ENCODE measurements at regions not wholly inside any gene's neighbourhood (a gene's known extent, or its start where the extent isn't known, plus 50 kb on each side); places are given as distances from the start of the nearest gene placed in this dataset.

- H3K4me1 ChIP-seq, result no peaks in the 10 kb centered on the region
- H3K4me3 ChIP-seq, result no peak overlapping the region
- H3K36me3 ChIP-seq, result no peaks in the 10 kb centered on the region
- no peaks in the 10 kb centered on the region for H3K9me3 ChIP-seq
- ATAC-seq (no peak), DNase-seq (no peak)
- in situ Hi-C loops (cut with MboI; ENCODE audit: low sequenced_read_pairs in 4 of 4) (no loop called here), intact Hi-C loops (cut with DNase I; ENCODE audit: low total_unique reads) (loop anchor here (2.0 kb wide), 1 partner anchor 13 kb away; no protein-coding TSS in a partner anchor)
- no peak overlapping the region for H3K27ac ChIP-seq
- TF ChIP-seq, protein P1, sequence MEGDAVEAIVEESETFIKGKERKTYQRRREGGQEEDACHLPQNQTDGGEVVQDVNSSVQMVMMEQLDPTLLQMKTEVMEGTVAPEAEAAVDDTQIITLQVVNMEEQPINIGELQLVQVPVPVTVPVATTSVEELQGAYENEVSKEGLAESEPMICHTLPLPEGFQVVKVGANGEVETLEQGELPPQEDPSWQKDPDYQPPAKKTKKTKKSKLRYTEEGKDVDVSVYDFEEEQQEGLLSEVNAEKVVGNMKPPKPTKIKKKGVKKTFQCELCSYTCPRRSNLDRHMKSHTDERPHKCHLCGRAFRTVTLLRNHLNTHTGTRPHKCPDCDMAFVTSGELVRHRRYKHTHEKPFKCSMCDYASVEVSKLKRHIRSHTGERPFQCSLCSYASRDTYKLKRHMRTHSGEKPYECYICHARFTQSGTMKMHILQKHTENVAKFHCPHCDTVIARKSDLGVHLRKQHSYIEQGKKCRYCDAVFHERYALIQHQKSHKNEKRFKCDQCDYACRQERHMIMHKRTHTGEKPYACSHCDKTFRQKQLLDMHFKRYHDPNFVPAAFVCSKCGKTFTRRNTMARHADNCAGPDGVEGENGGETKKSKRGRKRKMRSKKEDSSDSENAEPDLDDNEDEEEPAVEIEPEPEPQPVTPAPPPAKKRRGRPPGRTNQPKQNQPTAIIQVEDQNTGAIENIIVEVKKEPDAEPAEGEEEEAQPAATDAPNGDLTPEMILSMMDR (IDR thresholded peaks at IDR 0.05 in 4 of 5, conservative IDR thresholded peaks at IDR 0.05 in 1 of 5), result no peak
- TF ChIP-seq POLR2A (IDR thresholded peaks at IDR 0.05), result no peak
- H3K27me3 ChIP-seq, result no peaks in the 10 kb centered on the region
Observed at GRCh38 chr7:15915686-15916293, 229.3 kb upstream of the MEOX2 start.

DNA sequence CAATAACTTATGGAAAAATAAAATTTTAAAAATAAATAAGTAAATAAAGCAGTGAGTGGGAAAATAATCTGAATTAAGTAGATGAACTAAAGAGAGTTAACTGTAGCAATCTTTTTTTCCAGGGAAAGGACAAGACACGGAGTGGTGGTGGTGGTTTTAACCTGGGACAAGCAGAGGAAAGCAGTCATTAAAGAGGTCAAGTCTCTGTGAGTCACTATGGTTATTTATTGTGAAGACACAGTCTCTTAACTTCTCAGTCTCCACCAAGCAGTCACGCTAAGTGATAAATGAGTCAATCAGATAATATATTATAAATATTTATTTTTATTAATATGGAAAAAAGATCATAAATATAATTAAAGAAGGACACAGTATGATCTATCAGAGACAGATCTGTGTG lies 228.1 kb upstream of the MEOX2 start:
- no peak for ATAC-seq
- no peak overlapping the region for H3K27ac ChIP-seq
- in situ Hi-C loops (cut with MboI; ENCODE audit: low sequenced_read_pairs in 4 of 4), result no loop called here
- no peak overlapping the region for H3K4me3 ChIP-seq
- TF ChIP-seq POLR2A (IDR thresholded peaks at IDR 0.05), result no peak
- TF ChIP-seq, protein P1 (IDR thresholded peaks at IDR 0.05 in 4 of 5, conservative IDR thresholded peaks at IDR 0.05 in 1 of 5), result no peak
- no peaks in the 10 kb centered on the region for H3K27me3 ChIP-seq
- DNase-seq, result no peak
- intact Hi-C loops (cut with DNase I; ENCODE audit: low total_unique reads), result loop anchor here (2.0 kb wide), 1 partner anchor 14 kb away; no protein-coding TSS in a partner anchor
- H3K36me3 ChIP-seq, result no peaks in the 10 kb centered on the region
- H3K9me3 ChIP-seq, result no peaks in the 10 kb centered on the region
- H3K4me1 ChIP-seq, result no peaks in the 10 kb centered on the region

DNA sequence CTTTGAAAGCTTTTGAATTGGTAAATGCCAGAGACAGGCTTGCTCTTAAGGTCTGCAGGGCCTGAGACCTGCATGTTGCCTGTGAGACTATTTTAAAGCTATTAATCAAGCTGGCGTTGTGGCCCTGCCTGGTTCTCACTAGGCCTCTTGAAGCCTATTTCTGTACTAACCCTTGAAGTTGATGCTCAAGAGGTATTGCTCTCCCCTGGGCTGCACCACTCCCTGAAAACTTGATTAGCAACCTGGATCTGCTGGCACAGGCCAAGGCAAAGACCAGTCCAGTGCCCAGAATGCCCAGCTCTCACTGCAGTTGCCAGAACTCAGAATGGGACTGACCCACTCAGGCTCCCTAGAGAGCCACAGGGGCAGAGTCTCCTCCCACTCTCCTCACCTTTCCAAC lies 220.0 kb upstream of the MEOX2 start:
- Histone ChIP-seq H3K4me3 (no peak overlapping the region), H3K27ac (no peak overlapping the region)
- no peak for ATAC-seq

GRCh38 chr7:15905251-15906040 lies 219.0 kb upstream of the MEOX2 start:
- Histone ChIP-seq H3K36me3 (no peaks in the 10 kb centered on the region), H3K4me1 (peaks cover 10 to 11% of the 10 kb centered on the region in 2 donors), H3K9me3 (no peaks in the 10 kb centered on the region), H3K27me3 (no peaks in the 10 kb centered on the region), H3K4me3 (no peak overlapping the region), H3K27ac (no peak overlapping the region)
- no peak for TF ChIP-seq POLR2A (IDR thresholded peaks at IDR 0.05)
- TF ChIP-seq, protein P1 (IDR thresholded peaks at IDR 0.05 in 4 of 5, conservative IDR thresholded peaks at IDR 0.05 in 1 of 5), result no peak
- in situ Hi-C loops (cut with MboI; ENCODE audit: low sequenced_read_pairs in 4 of 4) (no loop called here), intact Hi-C loops (cut with DNase I; ENCODE audit: low total_unique reads) (no loop called here)
- DNase-seq, result no peak
- no peak for ATAC-seq

More for the DNA sequence above, 220.0 kb upstream of the MEOX2 start:
- no peak for DNase-seq
- H3K4me1 ChIP-seq, result peaks cover 10 to 11% of the 10 kb centered on the region in 2 donors
- no peaks in the 10 kb centered on the region for H3K9me3 ChIP-seq
- no peaks in the 10 kb centered on the region for H3K36me3 ChIP-seq
- intact Hi-C loops (cut with DNase I; ENCODE audit: low total_unique reads) (no loop called here), in situ Hi-C loops (cut with MboI; ENCODE audit: low sequenced_read_pairs in 4 of 4) (no loop called here)
- no peaks in the 10 kb centered on the region for H3K27me3 ChIP-seq
- TF ChIP-seq, protein P1 (IDR thresholded peaks at IDR 0.05 in 4 of 5, conservative IDR thresholded peaks at IDR 0.05 in 1 of 5), result no peak
- no peak for TF ChIP-seq POLR2A (IDR thresholded peaks at IDR 0.05)
